ENCODE measurements at regions not wholly inside any gene's neighbourhood (a gene's known extent, or its start where the extent isn't known, plus 50 kb on each side); places are given as distances from the start of the nearest gene placed in this dataset.

GRCh38 chr3:127139601-127140500 is 53.1 kb upstream of the PRR23E start:
- DNase-seq: no peak

GRCh38 chr3:127140501-127141460 is 52.1 kb upstream of the PRR23E start:
- no peak for DNase-seq

- no peak for DNase-seq
Measured at GRCh38 chr3:127141921-127142730, 50.8 kb upstream of the PRR23E start.

All from activated CD4-positive, alpha-beta T cell treated with anti-CD3 and anti-CD28 coated beads, Interleukin-2, amount 50 U/mL, for 48 hours (primary cell).